Fibroblast of lung (primary cell): ENCODE measurements at regions not wholly inside any gene's neighbourhood (a gene's known extent, or its start where the extent isn't known, plus 50 kb on each side); places are given as distances from the start of the nearest gene placed in this dataset.

Experiments used
- DNase-seq, 2 donors: peaks; one replicate each; pipeline versions ENCODE4 v3.0.0 to v3.0.0-alpha.2; 2010; ENCODE audit warnings: low read depth in 2 of 2
- H2AFZ ChIP-seq: 2 replicates; pipeline ENCODE4 v1.5.1; 2012; ENCODE audit warnings: low read length, control low read depth, inconsistent platforms
- H3K27ac ChIP-seq: 2 replicates; pipeline ENCODE4 v1.5.1; 2011; ENCODE audit warnings: low read length, control low read depth; ENCODE audit not compliant: insufficient read depth
- H3K27me3 ChIP-seq: 2 replicates; pipeline ENCODE4 v1.5.1; 2011; ENCODE audit warnings: mild to moderate bottlenecking, low read length; ENCODE audit not compliant: control insufficient read depth, insufficient read depth
- H3K36me3 ChIP-seq: 2 replicates; pipeline ENCODE4 v1.5.1; 2011; ENCODE audit warnings: low read length; ENCODE audit not compliant: control insufficient read depth, insufficient read depth
- H3K4me1 ChIP-seq: 2 replicates; pipeline ENCODE4 v1.5.1; 2011; ENCODE audit warnings: low read length; ENCODE audit not compliant: control insufficient read depth, insufficient read depth; ENCODE audit errors: extremely low read depth
- H3K4me2 ChIP-seq: 2 replicates; pipeline ENCODE4 v1.5.1; 2011; ENCODE audit warnings: low read length, control low read depth; ENCODE audit not compliant: insufficient read depth; ENCODE audit errors: extremely low read depth
- H3K4me3 ChIP-seq, 4 experiments: fragments of 200-600 bp in 1 of 4; sonication (generic) in 1 of 4; replicated peaks in 1 of 4; 2 replicates each; pipeline ENCODE4 v1.5.1; 2011 to 2016; ENCODE audit warnings: low read length in 4 of 4, low read depth in 3 of 4, mild to moderate bottlenecking in 3 of 4, control low read depth in 2 of 4, inconsistent platforms in 1 of 4, mixed read lengths in 1 of 4; ENCODE audit not compliant: insufficient read depth in 1 of 4; ENCODE audit errors: control extremely low read depth in 1 of 4
- H3K79me2 ChIP-seq: 2 replicates; pipeline ENCODE4 v1.5.1; 2012; ENCODE audit warnings: mild to moderate bottlenecking, low read length, inconsistent platforms; ENCODE audit not compliant: control insufficient read depth, insufficient read depth
- H3K9ac ChIP-seq: 2 replicates; pipeline ENCODE4 v1.5.1; 2011; ENCODE audit warnings: mild to moderate bottlenecking, low read length, control low read depth; ENCODE audit not compliant: insufficient read depth
- H3K9me3 ChIP-seq: 2 replicates; pipeline ENCODE4 v1.5.1; 2012; ENCODE audit warnings: low read depth, low read length; ENCODE audit not compliant: control insufficient read depth, insufficient read depth
- H4K20me1 ChIP-seq: 2 replicates; pipeline ENCODE4 v1.5.1; 2011; ENCODE audit warnings: low read length; ENCODE audit not compliant: control insufficient read depth, insufficient read depth; ENCODE audit errors: extremely low read depth
- CTCF ChIP-seq, 2 donors: IDR thresholded peaks in 1 of 2; conservative IDR thresholded peaks in 1 of 2; 1 replicate in 1 of 2; 2 replicates in 1 of 2; pipeline ENCODE4 v1.5.1; 2011 to 2012; ENCODE audit warnings: low read length in 2 of 2, control low read depth in 1 of 2, inconsistent platforms in 1 of 2, low read depth in 1 of 2, mild to moderate bottlenecking in 1 of 2
- EZH2 ChIP-seq: IDR thresholded peaks from 2 replicates; pipeline ENCODE4 v1.5.1; 2012; ENCODE audit warnings: low read length, control low read depth, mild to moderate bottlenecking; ENCODE audit errors: missing control alignments

- no peak overlapping the region for H3K27ac ChIP-seq
- H3K79me2 ChIP-seq = no peaks in the 10 kb centered on the region
- H2AFZ ChIP-seq = no peak overlapping the region
- H3K9ac ChIP-seq = no peak overlapping the region
- H3K4me2 ChIP-seq = no peak overlapping the region
- no peak for DNase-seq
- no peak overlapping the region for H3K4me3 ChIP-seq
- TF ChIP-seq CTCF (conservative IDR thresholded peaks at IDR 0.05 in 1 of 2, IDR thresholded peaks at IDR 0.05 in 1 of 2; ENCODE audit: low read depth in 1 of 2, low read length in 2 of 2) (no peak), EZH2 (no peak)
- no peaks in the 10 kb centered on the region for H3K27me3 ChIP-seq
- H3K36me3 ChIP-seq = no peaks in the 10 kb centered on the region
- H3K9me3 ChIP-seq = no peaks in the 10 kb centered on the region
- H3K4me1 ChIP-seq = peaks cover 19% of the 10 kb centered on the region
- no peaks in the 10 kb centered on the region for H4K20me1 ChIP-seq
Observed at GRCh38 chr2:237192881-237193280, 107.2 kb downstream of the COPS8 start.

- Histone ChIP-seq H3K4me2 (no peak overlapping the region), H3K36me3 (no peaks in the 10 kb centered on the region), H2AFZ (no peak overlapping the region), H3K9ac (no peak overlapping the region), H3K27ac (no peak overlapping the region), H3K9me3 (no peaks in the 10 kb centered on the region), H3K4me1 (peaks cover 21% of the 10 kb centered on the region), H3K79me2 (no peaks in the 10 kb centered on the region), H3K4me3 (no peak overlapping the region), H3K27me3 (no peaks in the 10 kb centered on the region), H4K20me1 (no peaks in the 10 kb centered on the region)
- no peak for TF ChIP-seq CTCF (conservative IDR thresholded peaks at IDR 0.05 in 1 of 2, IDR thresholded peaks at IDR 0.05 in 1 of 2; ENCODE audit: low read depth in 1 of 2, low read length in 2 of 2)
- no peak for DNase-seq
Observed at GRCh38 chr2:237193436-237193835, 107.7 kb downstream of the COPS8 start.

- no peaks in the 10 kb centered on the region for H4K20me1 ChIP-seq
- DNase-seq = no peak
- H3K9me3 ChIP-seq = no peaks in the 10 kb centered on the region
- H3K27me3 ChIP-seq = no peaks in the 10 kb centered on the region
- H3K36me3 ChIP-seq = no peaks in the 10 kb centered on the region
- no peaks in the 10 kb centered on the region for H3K79me2 ChIP-seq
- peaks cover 26% of the 10 kb centered on the region for H3K4me1 ChIP-seq
- H2AFZ ChIP-seq = no peak overlapping the region
- H3K9ac ChIP-seq = no peak overlapping the region
- H3K27ac ChIP-seq = no peak overlapping the region
- H3K4me2 ChIP-seq = no peak overlapping the region
- TF ChIP-seq EZH2 = no peak
- H3K4me3 ChIP-seq = no peak overlapping the region
Observed at GRCh38 chr2:237194081-237194480, 108.4 kb downstream of the COPS8 start.

GRCh38 chr2:237194906-237195305, 109.2 kb downstream of the COPS8 start:
- Histone ChIP-seq H3K9me3 (no peaks in the 10 kb centered on the region), H2AFZ (no peak overlapping the region), H3K9ac (no peak overlapping the region), H3K4me1 (peaks cover 33% of the 10 kb centered on the region), H3K27ac (no peak overlapping the region), H3K4me3 (no peak overlapping the region), H3K4me2 (no peak overlapping the region), H3K79me2 (no peaks in the 10 kb centered on the region), H3K36me3 (no peaks in the 10 kb centered on the region), H4K20me1 (no peaks in the 10 kb centered on the region), H3K27me3 (no peaks in the 10 kb centered on the region)
- no peak for DNase-seq
- TF ChIP-seq EZH2 (no peak), CTCF (conservative IDR thresholded peaks at IDR 0.05 in 1 of 2, IDR thresholded peaks at IDR 0.05 in 1 of 2; ENCODE audit: low read depth in 1 of 2, low read length in 2 of 2) (no peak)
